ENCODE measurements at regions not wholly inside any gene's neighbourhood (a gene's known extent, or its start where the extent isn't known, plus 50 kb on each side); places are given as distances from the start of the nearest gene placed in this dataset.

- Histone ChIP-seq H3K27ac (ENCODE audit: control insufficient read depth, insufficient read depth) (no peak overlapping the region), H3K4me3 (no peak overlapping the region), H3K79me2 (ENCODE audit: control insufficient read depth, insufficient read depth, low read length) (no peaks in the 10 kb centered on the region), H2AFZ (ENCODE audit: control insufficient read depth, low read depth, low read length) (no peak overlapping the region), H3K4me2 (ENCODE audit: control insufficient read depth, insufficient read depth) (no peak overlapping the region), H3K27me3 (replicated peaks in 1 of 2; ENCODE audit: control insufficient read depth in 2 of 2, insufficient read depth in 2 of 2, low read length in 1 of 2) (no peaks in the 10 kb centered on the region), H3K4me1 (ENCODE audit: control insufficient read depth, insufficient read depth, low read length) (no peaks in the 10 kb centered on the region), H4K20me1 (ENCODE audit: control insufficient read depth, insufficient read depth) (no peaks in the 10 kb centered on the region), H3K9ac (ENCODE audit: control insufficient read depth, insufficient read depth, low read length) (no peak overlapping the region), H3K9me3 (replicated peaks; ENCODE audit: control insufficient read depth, insufficient read depth, low read length) (no peaks in the 10 kb centered on the region), H3K36me3 (ENCODE audit: control insufficient read depth in 2 of 2, insufficient read depth in 2 of 2, low read length in 1 of 2) (no peaks in the 10 kb centered on the region)
- no peak for ATAC-seq
- no peak for FAIRE-seq
- ChIA-PET CTCF (no interaction called here), SMC1A (ENCODE audit: uncharacterized antibody, unreplicated experiment) (no interaction called here), RAD21 (ENCODE audit: unreplicated experiment) (no interaction called here), POLR2A (no interaction called here)
- no TSS peak for BruUV-seq (replicated peaks)
- no peak for TF ChIP-seq ZNF207 (IDR thresholded peaks at IDR 0.05; ENCODE audit: borderline replicate concordance)
- no peak for TF ChIP-seq BACH1 (IDR thresholded peaks at IDR 0.05; ENCODE audit: borderline replicate concordance)
- TF ChIP-seq, protein P1, sequence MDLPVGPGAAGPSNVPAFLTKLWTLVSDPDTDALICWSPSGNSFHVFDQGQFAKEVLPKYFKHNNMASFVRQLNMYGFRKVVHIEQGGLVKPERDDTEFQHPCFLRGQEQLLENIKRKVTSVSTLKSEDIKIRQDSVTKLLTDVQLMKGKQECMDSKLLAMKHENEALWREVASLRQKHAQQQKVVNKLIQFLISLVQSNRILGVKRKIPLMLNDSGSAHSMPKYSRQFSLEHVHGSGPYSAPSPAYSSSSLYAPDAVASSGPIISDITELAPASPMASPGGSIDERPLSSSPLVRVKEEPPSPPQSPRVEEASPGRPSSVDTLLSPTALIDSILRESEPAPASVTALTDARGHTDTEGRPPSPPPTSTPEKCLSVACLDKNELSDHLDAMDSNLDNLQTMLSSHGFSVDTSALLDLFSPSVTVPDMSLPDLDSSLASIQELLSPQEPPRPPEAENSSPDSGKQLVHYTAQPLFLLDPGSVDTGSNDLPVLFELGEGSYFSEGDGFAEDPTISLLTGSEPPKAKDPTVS (IDR thresholded peaks at IDR 0.05; ENCODE audit: low read depth, low read length), result no peak
- intact Hi-C loops (cut with micrococcal nuclease; ENCODE audit: unreplicated experiment) (no loop called here), in situ Hi-C loops (cut with MboI) (no loop called here)
- no peak for DNase-seq (ENCODE audit: low read depth, low spot score)
Observed at GRCh38 chr2:40820319-40820718, 368.4 kb upstream of the SLC8A1 start.

DNA sequence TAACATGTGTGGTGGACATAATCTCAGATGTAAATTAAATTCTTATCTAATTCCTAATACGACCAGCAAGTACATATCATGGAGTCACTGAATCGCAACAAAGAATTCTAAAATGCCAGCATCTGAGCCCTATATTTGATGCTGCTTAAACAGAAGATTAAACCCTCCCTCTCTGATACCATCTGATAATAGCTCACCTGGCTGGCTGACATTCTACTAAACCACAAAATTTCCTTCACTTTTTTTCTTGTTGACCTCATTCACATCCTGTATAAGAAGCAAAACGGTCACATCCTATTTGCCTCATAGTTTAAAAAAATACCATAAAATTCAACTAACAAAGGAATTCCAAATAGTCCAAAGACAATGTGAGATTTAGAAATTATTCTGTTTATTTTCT, 371.6 kb upstream of the SLC8A1 start:
- Histone ChIP-seq H3K27ac (ENCODE audit: control insufficient read depth, insufficient read depth) (no peak overlapping the region), H4K20me1 (ENCODE audit: control insufficient read depth, insufficient read depth) (no peaks in the 10 kb centered on the region), H2AFZ (ENCODE audit: control insufficient read depth, low read depth, low read length) (no peak overlapping the region), H3K4me2 (ENCODE audit: control insufficient read depth, insufficient read depth) (no peak overlapping the region), H3K79me2 (ENCODE audit: control insufficient read depth, insufficient read depth, low read length) (no peaks in the 10 kb centered on the region), H3K9me3 (replicated peaks; ENCODE audit: control insufficient read depth, insufficient read depth, low read length) (no peaks in the 10 kb centered on the region), H3K4me3 (no peak overlapping the region), H3K27me3 (replicated peaks in 1 of 2; ENCODE audit: control insufficient read depth in 2 of 2, insufficient read depth in 2 of 2, low read length in 1 of 2) (no peaks in the 10 kb centered on the region), H3K36me3 (ENCODE audit: control insufficient read depth in 2 of 2, insufficient read depth in 2 of 2, low read length in 1 of 2) (no peaks in the 10 kb centered on the region), H3K9ac (ENCODE audit: control insufficient read depth, insufficient read depth, low read length) (no peak overlapping the region), H3K4me1 (ENCODE audit: control insufficient read depth, insufficient read depth, low read length) (no peaks in the 10 kb centered on the region)
- WGBS (ENCODE audit: insufficient coverage, insufficient replicate concordance, low lambda C conversion rate, missing lambda C conversion rate), result 34% methylated on average over 3 of the region's 3 CpGs
- ChIA-PET POLR2A (no interaction called here), RAD21 (ENCODE audit: unreplicated experiment) (no interaction called here), SMC1A (ENCODE audit: uncharacterized antibody, unreplicated experiment) (interaction anchor here (1.4 kb wide), 1 partner anchor 8 kb away, joined by 4 read pairs; no protein-coding TSS in a partner anchor), CTCF (no interaction called here)
- in situ Hi-C loops (cut with MboI) (no loop called here), intact Hi-C loops (cut with micrococcal nuclease; ENCODE audit: unreplicated experiment) (no loop called here)
- BruUV-seq (replicated peaks), result no TSS peak
- FAIRE-seq (peak; percentile 18), ATAC-seq (no peak), DNase-seq (ENCODE audit: low read depth, low spot score) (no peak)
- no peak for TF ChIP-seq ASH2L (IDR thresholded peaks at IDR 0.05; ENCODE audit: borderline replicate concordance, low read depth)
- no peak for TF ChIP-seq POLR2AphosphoS2 (IDR thresholded peaks at IDR 0.05; ENCODE audit: low read depth, low read length)
- no peak for TF ChIP-seq CEBPZ (IDR thresholded peaks at IDR 0.05; ENCODE audit: low read depth, low read length)
- TF ChIP-seq SKIL (IDR thresholded peaks at IDR 0.05; ENCODE audit: low read depth, poor library complexity, severe bottlenecking), result no peak
- TF ChIP-seq KLF5 (IDR thresholded peaks at IDR 0.05; ENCODE audit: partially characterized antibody), result no peak

Measured in GM12878 (cell line).